Fibroblast of lung (primary cell): ENCODE measurements at regions not wholly inside any gene's neighbourhood (a gene's known extent, or its start where the extent isn't known, plus 50 kb on each side); places are given as distances from the start of the nearest gene placed in this dataset.

ENCODE experiments used
- DNase-seq, 2 donors: peaks; one replicate each; pipeline versions ENCODE4 v3.0.0 to v3.0.0-alpha.2; 2010; ENCODE audit warnings: low read depth in 2 of 2
- H2AFZ ChIP-seq: 2 replicates; pipeline ENCODE4 v1.5.1; 2012; ENCODE audit warnings: low read length, control low read depth, inconsistent platforms
- H3K27ac ChIP-seq: 2 replicates; pipeline ENCODE4 v1.5.1; 2011; ENCODE audit warnings: low read length, control low read depth; ENCODE audit not compliant: insufficient read depth
- H3K27me3 ChIP-seq: 2 replicates; pipeline ENCODE4 v1.5.1; 2011; ENCODE audit warnings: mild to moderate bottlenecking, low read length; ENCODE audit not compliant: control insufficient read depth, insufficient read depth
- H3K36me3 ChIP-seq: 2 replicates; pipeline ENCODE4 v1.5.1; 2011; ENCODE audit warnings: low read length; ENCODE audit not compliant: control insufficient read depth, insufficient read depth
- H3K4me1 ChIP-seq: 2 replicates; pipeline ENCODE4 v1.5.1; 2011; ENCODE audit warnings: low read length; ENCODE audit not compliant: control insufficient read depth, insufficient read depth; ENCODE audit errors: extremely low read depth
- H3K4me2 ChIP-seq: 2 replicates; pipeline ENCODE4 v1.5.1; 2011; ENCODE audit warnings: low read length, control low read depth; ENCODE audit not compliant: insufficient read depth; ENCODE audit errors: extremely low read depth
- H3K4me3 ChIP-seq, 4 experiments: fragments of 200-600 bp in 1 of 4; sonication (generic) in 1 of 4; replicated peaks in 1 of 4; 2 replicates each; pipeline ENCODE4 v1.5.1; 2011 to 2016; ENCODE audit warnings: low read length in 4 of 4, low read depth in 3 of 4, mild to moderate bottlenecking in 3 of 4, control low read depth in 2 of 4, inconsistent platforms in 1 of 4, mixed read lengths in 1 of 4; ENCODE audit not compliant: insufficient read depth in 1 of 4; ENCODE audit errors: control extremely low read depth in 1 of 4
- H3K79me2 ChIP-seq: 2 replicates; pipeline ENCODE4 v1.5.1; 2012; ENCODE audit warnings: mild to moderate bottlenecking, low read length, inconsistent platforms; ENCODE audit not compliant: control insufficient read depth, insufficient read depth
- H3K9ac ChIP-seq: 2 replicates; pipeline ENCODE4 v1.5.1; 2011; ENCODE audit warnings: mild to moderate bottlenecking, low read length, control low read depth; ENCODE audit not compliant: insufficient read depth
- H3K9me3 ChIP-seq: 2 replicates; pipeline ENCODE4 v1.5.1; 2012; ENCODE audit warnings: low read depth, low read length; ENCODE audit not compliant: control insufficient read depth, insufficient read depth
- H4K20me1 ChIP-seq: 2 replicates; pipeline ENCODE4 v1.5.1; 2011; ENCODE audit warnings: low read length; ENCODE audit not compliant: control insufficient read depth, insufficient read depth; ENCODE audit errors: extremely low read depth
- EZH2 ChIP-seq: IDR thresholded peaks from 2 replicates; pipeline ENCODE4 v1.5.1; 2012; ENCODE audit warnings: low read length, control low read depth, mild to moderate bottlenecking; ENCODE audit errors: missing control alignments
- TF ChIP-seq, protein P1 (sequence below), 2 donors: IDR thresholded peaks in 1 of 2; conservative IDR thresholded peaks in 1 of 2; 1 replicate in 1 of 2; 2 replicates in 1 of 2; pipeline ENCODE4 v1.5.1; 2011 to 2012; ENCODE audit warnings: low read length in 2 of 2, control low read depth in 1 of 2, inconsistent platforms in 1 of 2, low read depth in 1 of 2, mild to moderate bottlenecking in 1 of 2

DNA sequence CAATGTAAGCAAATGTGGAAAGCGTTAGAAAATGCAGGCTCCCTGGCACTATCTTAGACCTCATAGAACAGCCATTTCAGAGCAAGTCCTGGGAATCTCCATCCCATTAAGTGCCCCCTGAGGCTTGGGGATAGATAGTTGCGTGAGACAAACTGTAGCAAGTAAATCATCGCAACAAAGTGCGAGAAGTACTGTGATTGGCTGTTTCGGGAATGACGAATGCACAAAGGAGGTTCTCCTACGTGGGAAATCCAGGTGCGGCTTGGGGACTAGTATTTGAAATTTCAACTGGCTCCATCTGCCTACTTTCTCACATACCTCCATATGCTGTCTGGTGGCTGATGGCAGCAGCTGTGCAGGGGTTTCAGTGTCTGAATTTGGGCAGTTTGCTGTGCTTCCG, 84.5 kb downstream of the PLEKHG1 start:
- no peaks in the 10 kb centered on the region for H3K36me3 ChIP-seq
- H2AFZ ChIP-seq, result no peak overlapping the region
- H3K4me3 ChIP-seq, result no peak overlapping the region
- H3K27me3 ChIP-seq, result no peaks in the 10 kb centered on the region
- no peak overlapping the region for H3K27ac ChIP-seq
- H3K79me2 ChIP-seq, result no peaks in the 10 kb centered on the region
- H3K4me1 ChIP-seq, result no peaks in the 10 kb centered on the region
- H4K20me1 ChIP-seq, result no peaks in the 10 kb centered on the region
- H3K9ac ChIP-seq, result no peak overlapping the region
- no peak for DNase-seq
- H3K4me2 ChIP-seq, result no peak overlapping the region
- TF ChIP-seq, protein P1, sequence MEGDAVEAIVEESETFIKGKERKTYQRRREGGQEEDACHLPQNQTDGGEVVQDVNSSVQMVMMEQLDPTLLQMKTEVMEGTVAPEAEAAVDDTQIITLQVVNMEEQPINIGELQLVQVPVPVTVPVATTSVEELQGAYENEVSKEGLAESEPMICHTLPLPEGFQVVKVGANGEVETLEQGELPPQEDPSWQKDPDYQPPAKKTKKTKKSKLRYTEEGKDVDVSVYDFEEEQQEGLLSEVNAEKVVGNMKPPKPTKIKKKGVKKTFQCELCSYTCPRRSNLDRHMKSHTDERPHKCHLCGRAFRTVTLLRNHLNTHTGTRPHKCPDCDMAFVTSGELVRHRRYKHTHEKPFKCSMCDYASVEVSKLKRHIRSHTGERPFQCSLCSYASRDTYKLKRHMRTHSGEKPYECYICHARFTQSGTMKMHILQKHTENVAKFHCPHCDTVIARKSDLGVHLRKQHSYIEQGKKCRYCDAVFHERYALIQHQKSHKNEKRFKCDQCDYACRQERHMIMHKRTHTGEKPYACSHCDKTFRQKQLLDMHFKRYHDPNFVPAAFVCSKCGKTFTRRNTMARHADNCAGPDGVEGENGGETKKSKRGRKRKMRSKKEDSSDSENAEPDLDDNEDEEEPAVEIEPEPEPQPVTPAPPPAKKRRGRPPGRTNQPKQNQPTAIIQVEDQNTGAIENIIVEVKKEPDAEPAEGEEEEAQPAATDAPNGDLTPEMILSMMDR (conservative IDR thresholded peaks at IDR 0.05 in 1 of 2, IDR thresholded peaks at IDR 0.05 in 1 of 2; ENCODE audit: low read depth in 1 of 2, low read length in 2 of 2), result no peak
- TF ChIP-seq EZH2, result no peak
- no peaks in the 10 kb centered on the region for H3K9me3 ChIP-seq

DNA sequence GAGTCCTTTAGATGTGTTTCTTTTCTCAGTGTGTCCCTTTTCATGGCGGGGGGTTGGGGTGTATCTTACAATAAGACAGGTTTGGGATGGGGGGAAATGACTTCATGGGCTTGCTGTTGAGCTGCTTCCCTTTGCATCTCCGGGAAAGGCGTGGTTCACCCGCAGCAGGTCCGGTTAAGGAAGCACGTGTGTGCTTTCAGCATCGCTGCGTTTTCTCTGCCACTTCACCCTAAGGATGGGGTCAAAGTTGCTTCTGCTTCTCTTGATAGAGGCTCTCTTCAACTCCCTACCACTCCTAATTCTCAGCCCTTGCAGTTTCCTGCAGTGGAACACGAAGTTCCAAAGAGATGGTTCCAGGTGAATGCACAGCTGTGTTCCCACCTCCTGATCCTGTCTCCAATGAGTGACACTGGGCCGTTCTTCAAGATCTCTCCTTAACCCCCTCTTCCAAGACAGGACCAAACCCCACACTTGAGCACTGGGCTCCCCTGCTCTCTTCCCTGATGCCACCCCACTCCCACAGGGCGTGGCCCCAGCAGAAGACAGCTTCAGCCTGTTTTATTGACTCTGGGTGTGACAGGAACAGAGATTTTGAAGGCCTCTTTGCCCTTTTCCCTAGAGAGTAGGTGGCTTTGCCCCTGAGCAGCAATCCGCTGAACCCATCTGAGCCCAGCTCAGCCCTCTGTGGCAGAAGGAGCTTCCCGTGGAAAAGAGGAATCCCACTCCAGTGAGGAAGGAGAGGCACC, 85.2 kb downstream of the PLEKHG1 start:
- H3K27ac ChIP-seq, result no peak overlapping the region
- H3K9ac ChIP-seq, result no peak overlapping the region
- no peak overlapping the region for H3K4me3 ChIP-seq
- TF ChIP-seq EZH2, result no peak
- TF ChIP-seq, protein P1 (conservative IDR thresholded peaks at IDR 0.05 in 1 of 2, IDR thresholded peaks at IDR 0.05 in 1 of 2; ENCODE audit: low read depth in 1 of 2, low read length in 2 of 2), result no peak
- no peaks in the 10 kb centered on the region for H3K27me3 ChIP-seq
- H3K4me2 ChIP-seq, result no peak overlapping the region
- no peaks in the 10 kb centered on the region for H3K9me3 ChIP-seq
- no peak for DNase-seq
- H3K4me1 ChIP-seq, result no peaks in the 10 kb centered on the region
- no peak overlapping the region for H2AFZ ChIP-seq
- no peaks in the 10 kb centered on the region for H3K79me2 ChIP-seq
- no peaks in the 10 kb centered on the region for H4K20me1 ChIP-seq
- H3K36me3 ChIP-seq, result no peaks in the 10 kb centered on the region

DNA sequence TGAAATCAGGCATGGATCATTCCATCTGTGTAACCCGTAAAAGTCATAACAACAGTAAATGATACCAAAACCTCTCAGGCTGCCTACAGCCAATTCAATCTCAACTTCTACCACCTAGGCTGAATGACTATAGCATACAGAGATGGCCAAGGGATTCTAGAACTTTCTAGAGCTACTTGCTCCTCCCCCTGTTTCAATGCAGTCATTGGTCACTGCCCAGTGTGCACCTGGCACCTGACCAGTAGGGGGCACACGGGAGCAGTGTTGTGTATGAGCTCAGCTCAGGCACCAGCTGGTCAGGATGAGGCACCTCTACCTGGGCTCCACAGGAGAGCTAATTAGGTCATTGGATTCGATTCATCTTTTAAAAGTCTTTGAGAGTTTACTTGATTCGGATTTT, 86.2 kb downstream of the PLEKHG1 start:
- H3K9ac ChIP-seq, result no peak overlapping the region
- H3K9me3 ChIP-seq, result no peaks in the 10 kb centered on the region
- no peak overlapping the region for H2AFZ ChIP-seq
- H3K4me2 ChIP-seq, result no peak overlapping the region
- no peak overlapping the region for H3K27ac ChIP-seq
- H4K20me1 ChIP-seq, result no peaks in the 10 kb centered on the region
- no peaks in the 10 kb centered on the region for H3K79me2 ChIP-seq
- no peaks in the 10 kb centered on the region for H3K36me3 ChIP-seq
- TF ChIP-seq, protein P1 (conservative IDR thresholded peaks at IDR 0.05 in 1 of 2, IDR thresholded peaks at IDR 0.05 in 1 of 2; ENCODE audit: low read depth in 1 of 2, low read length in 2 of 2), result peak; percentile 27 to 48
- no peak for TF ChIP-seq EZH2
- no peaks in the 10 kb centered on the region for H3K27me3 ChIP-seq
- no peak overlapping the region for H3K4me3 ChIP-seq
- peak in 1 of 2 donors; percentile 4 for DNase-seq
- H3K4me1 ChIP-seq, result no peaks in the 10 kb centered on the region
